Stomach (tissue), 8 donors: ENCODE measurements at regions not wholly inside any gene's neighbourhood (a gene's known extent, or its start where the extent isn't known, plus 50 kb on each side); places are given as distances from the start of the nearest gene placed in this dataset.

Experiments used
- DNase-seq, 2 donors: peaks; one replicate each; pipeline versions ENCODE4 v3.0.0 to v3.0.0-alpha.2; 2013 to 2019
- H3K27ac ChIP-seq, 5 donors: fragments of 200-600 bp in 4 of 5; sonication (generic) in 4 of 5; one replicate each; pipeline ENCODE4 v1.5.1; 2013 to 2019; ENCODE audit warnings: mild to moderate bottlenecking in 1 of 5, moderate library complexity in 1 of 5
- H3K27me3 ChIP-seq, 3 donors: fragments of 200-600 bp; sonication (generic); one replicate each; pipeline ENCODE4 v1.5.1; 2017 to 2019; ENCODE audit warnings: mixed run types in 1 of 3
- H3K36me3 ChIP-seq, 4 donors: fragments of 200-600 bp; sonication (generic); 1 replicate in 3 of 4; 2 replicates in 1 of 4; pipeline ENCODE4 v1.5.1; 2016 to 2019
- H3K4me1 ChIP-seq, 4 donors: fragments of 200-600 bp; sonication (generic); one replicate each; pipeline ENCODE4 v1.5.1; 2016 to 2019
- H3K4me3 ChIP-seq, 4 donors: fragments of 200-600 bp; sonication (generic) in 3 of 4; one replicate each; pipeline ENCODE4 v1.5.1; 2016 to 2019; ENCODE audit warnings: mild to moderate bottlenecking in 1 of 4
- H3K9me3 ChIP-seq, 4 donors: fragments of 200-600 bp; sonication (generic); one replicate each; pipeline ENCODE4 v1.5.1; 2016 to 2019
- EP300 ChIP-seq: sonication (generic); formaldehyde crosslinking; IDR thresholded peaks from one replicate; pipeline ENCODE4 v1.6.1; 2017; ENCODE audit warnings: antibody characterized with exemption
- POLR2A ChIP-seq, 4 donors: fragments of 450-650 bp; IDR thresholded peaks; one replicate each; pipeline ENCODE4 v1.6.1; 2016; ENCODE audit warnings: antibody characterized with exemption in 4 of 4, control low read depth in 2 of 4, mild to moderate bottlenecking in 1 of 4, moderate library complexity in 1 of 4
- POLR2AphosphoS5 ChIP-seq, 3 donors: sonication (generic); formaldehyde crosslinking; IDR thresholded peaks; one replicate each; pipeline ENCODE4 v1.6.1; 2016; ENCODE audit warnings: antibody characterized with exemption in 3 of 3
- WGBS, 5 donors: extraction: QIAGEN DNeasy Blood & Tissue Kit in 3 of 5; methylation state at CpG; one replicate each; pipeline versions ENCODE4 v1.1.5 to v1.1.7; 2013 to 2018; 5-methylcytosine and 5-hydroxymethylcytosine counted together
- intact Hi-C: fragments of 100-400 bp; cut with DNase I; formaldehyde crosslinking; loops from one replicate; pipeline ENCODE4 v1.15.1; 2023; ENCODE audit warnings: low total_unique reads
- TF ChIP-seq, protein P1 (sequence below), 7 experiments: fragments of 450-650 bp in 4 of 7; fragments of 200-600 bp in 3 of 7; sonication (generic) in 3 of 7; IDR thresholded peaks; one replicate each; pipeline ENCODE4 v1.5.1; 2016 to 2019; ENCODE audit warnings: antibody characterized with exemption in 7 of 7, control low read depth in 2 of 7, mild to moderate bottlenecking in 1 of 7
- donor health status: healthy with polysubstance abuse.
- donor health status: Bipolar disorder and iron deficiency.
- donor health status: healthy.

DNA sequence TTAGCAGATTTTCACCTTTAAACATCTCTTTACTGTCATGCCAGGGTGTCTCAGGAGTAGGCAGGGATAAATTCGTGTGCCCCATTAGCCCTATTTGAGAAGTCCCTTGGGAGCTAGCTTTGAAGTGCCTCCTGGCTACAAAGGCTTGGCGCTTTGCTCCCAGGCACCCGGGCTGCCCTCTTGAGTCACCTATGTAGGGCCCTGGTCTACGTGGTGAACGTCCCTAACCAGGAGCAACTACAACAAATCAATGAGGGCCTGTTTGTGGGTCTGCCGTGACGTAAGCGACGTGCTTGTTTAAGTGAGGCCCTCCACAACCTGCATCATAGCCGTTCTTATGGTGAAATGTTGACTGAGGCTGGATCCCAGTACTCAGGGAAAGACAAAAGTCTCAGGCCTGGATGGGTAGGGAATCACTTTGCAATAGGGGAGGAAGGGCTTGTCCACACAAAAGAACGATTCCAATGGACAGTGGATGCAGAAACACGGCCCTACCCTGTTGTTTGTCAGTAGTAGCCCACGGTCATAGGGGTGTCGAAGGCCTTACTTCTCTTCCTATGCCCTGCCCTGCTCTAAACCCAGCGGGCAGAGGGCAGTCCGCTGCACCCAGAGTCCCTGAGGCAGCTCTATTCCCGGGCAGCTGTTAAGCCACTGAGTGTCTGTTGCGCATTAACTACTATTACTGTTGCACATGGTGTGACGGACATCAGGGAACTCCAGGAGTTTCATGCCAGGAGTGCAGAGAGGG is 93.9 kb downstream of the INHBB start:
- Histone ChIP-seq H3K9me3 (no peaks in the 10 kb centered on the region), H3K4me1 (peaks cover 18 to 25% (median 21%) of the 10 kb centered on the region in 4 donors), H3K27ac (no peak overlapping the region), H3K27me3 (peaks cover 4 to 72% (median 18%) of the 10 kb centered on the region in 3 donors), H3K36me3 (no peaks in the 10 kb centered on the region), H3K4me3 (no peak overlapping the region)
- intact Hi-C loops, result no loop called here
- no peak for DNase-seq
- WGBS, 5 donors, result 87 to 92% (median 90%) methylated on average over 19 of the region's 19 CpGs
- TF ChIP-seq POLR2A (IDR thresholded peaks at IDR 0.05) (no peak), POLR2AphosphoS5 (IDR thresholded peaks at IDR 0.05) (no peak), EP300 (no peak)
- TF ChIP-seq, protein P1, sequence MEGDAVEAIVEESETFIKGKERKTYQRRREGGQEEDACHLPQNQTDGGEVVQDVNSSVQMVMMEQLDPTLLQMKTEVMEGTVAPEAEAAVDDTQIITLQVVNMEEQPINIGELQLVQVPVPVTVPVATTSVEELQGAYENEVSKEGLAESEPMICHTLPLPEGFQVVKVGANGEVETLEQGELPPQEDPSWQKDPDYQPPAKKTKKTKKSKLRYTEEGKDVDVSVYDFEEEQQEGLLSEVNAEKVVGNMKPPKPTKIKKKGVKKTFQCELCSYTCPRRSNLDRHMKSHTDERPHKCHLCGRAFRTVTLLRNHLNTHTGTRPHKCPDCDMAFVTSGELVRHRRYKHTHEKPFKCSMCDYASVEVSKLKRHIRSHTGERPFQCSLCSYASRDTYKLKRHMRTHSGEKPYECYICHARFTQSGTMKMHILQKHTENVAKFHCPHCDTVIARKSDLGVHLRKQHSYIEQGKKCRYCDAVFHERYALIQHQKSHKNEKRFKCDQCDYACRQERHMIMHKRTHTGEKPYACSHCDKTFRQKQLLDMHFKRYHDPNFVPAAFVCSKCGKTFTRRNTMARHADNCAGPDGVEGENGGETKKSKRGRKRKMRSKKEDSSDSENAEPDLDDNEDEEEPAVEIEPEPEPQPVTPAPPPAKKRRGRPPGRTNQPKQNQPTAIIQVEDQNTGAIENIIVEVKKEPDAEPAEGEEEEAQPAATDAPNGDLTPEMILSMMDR (IDR thresholded peaks at IDR 0.05), result no peak

DNA sequence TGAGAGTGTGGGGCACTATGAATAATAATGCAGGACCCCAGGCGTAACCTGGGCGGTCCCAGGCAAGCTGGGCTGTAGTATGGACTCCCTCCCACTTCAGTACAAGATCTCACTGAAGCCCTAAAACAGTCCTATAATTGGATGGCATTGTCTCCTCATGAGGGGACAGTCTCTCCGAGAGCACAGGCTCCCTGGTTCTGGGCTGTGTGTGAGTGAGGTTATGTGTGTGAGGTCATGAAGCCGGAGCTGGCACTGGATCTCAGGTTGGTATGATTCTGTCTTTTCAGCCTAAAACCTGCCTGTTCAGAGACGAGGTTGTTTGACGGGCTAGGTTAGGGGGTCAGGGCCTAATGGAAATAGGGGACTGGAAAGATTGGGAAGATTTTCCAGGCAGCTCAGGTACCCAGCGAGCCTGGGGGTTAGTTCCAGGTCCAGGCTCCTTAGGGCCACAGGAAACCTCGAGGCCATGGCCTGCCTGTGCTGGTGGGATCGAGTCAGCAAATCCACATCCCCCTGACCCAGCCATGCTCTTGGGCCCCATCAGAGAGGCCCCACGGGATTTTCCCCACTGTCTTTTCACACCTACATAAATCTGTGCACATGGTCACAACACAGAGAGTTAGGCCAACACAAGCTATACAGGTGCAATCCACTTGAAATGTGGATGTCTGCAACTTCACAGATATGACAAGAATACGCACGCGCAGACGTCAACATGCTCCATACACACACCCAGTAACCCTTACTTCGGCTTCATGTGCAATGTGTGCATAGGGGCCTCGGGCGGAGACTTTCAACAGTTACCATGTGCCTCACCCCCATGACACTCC is 94.8 kb downstream of the INHBB start:
- WGBS, 5 donors, result 87 to 95% (median 92%) methylated on average over 16 to 17 of the region's 17 CpGs
- intact Hi-C loops, result no loop called here
- no peaks in the 10 kb centered on the region for H3K9me3 ChIP-seq
- no peak for TF ChIP-seq EP300
- TF ChIP-seq, protein P1 (IDR thresholded peaks at IDR 0.05), result no peak
- TF ChIP-seq POLR2A (IDR thresholded peaks at IDR 0.05), result no peak
- no peak for TF ChIP-seq POLR2AphosphoS5 (IDR thresholded peaks at IDR 0.05)
- peak in 1 of 2 donors; percentile 67 for DNase-seq
- peaks cover 4 to 67% (median 18%) of the 10 kb centered on the region in 3 donors for H3K27me3 ChIP-seq
- H3K4me1 ChIP-seq, result peaks cover 18 to 25% (median 21%) of the 10 kb centered on the region in 4 donors
- H3K4me3 ChIP-seq, result no peak overlapping the region
- no peaks in the 10 kb centered on the region for H3K36me3 ChIP-seq
- no peak overlapping the region for H3K27ac ChIP-seq

DNA sequence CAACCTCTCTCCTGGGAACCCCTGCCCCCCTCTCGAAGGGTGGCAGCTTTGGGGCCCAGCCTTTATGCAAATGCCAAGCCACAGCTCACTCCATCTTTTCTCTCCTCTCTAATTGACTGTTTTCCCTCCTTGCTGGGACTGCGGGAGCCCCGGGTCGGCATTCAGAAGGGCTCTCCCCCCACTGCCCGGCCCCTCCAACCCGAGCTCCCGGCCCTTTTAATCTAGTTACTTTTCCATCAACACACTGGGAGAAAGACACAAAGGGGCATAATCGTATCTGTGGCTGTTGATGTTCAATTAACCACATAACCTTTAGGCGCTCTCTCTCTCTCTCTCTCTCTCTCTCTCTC is 95.4 kb downstream of the INHBB start:
- no peaks in the 10 kb centered on the region for H3K9me3 ChIP-seq
- WGBS, 5 donors, result 52 to 65% (median 55%) methylated on average over 9 of the region's 9 CpGs
- intact Hi-C loops, result no loop called here

More for the DNA sequence above, 95.4 kb downstream of the INHBB start:
- TF ChIP-seq POLR2AphosphoS5 (IDR thresholded peaks at IDR 0.05), result no peak
- no peak for TF ChIP-seq POLR2A (IDR thresholded peaks at IDR 0.05)
- no peak for TF ChIP-seq EP300
- TF ChIP-seq, protein P1 (IDR thresholded peaks at IDR 0.05), result no peak
- Histone ChIP-seq H3K36me3 (no peaks in the 10 kb centered on the region), H3K4me1 (peaks cover 18 to 25% (median 21%) of the 10 kb centered on the region in 4 donors), H3K27me3 (peaks cover 4 to 64% (median 18%) of the 10 kb centered on the region in 3 donors), H3K4me3 (no peak overlapping the region), H3K27ac (no peak overlapping the region)
- DNase-seq, result no peak
